AG10803 (cell line): ENCODE measurements at regions not wholly inside any gene's neighbourhood (a gene's known extent, or its start where the extent isn't known, plus 50 kb on each side); places are given as distances from the start of the nearest gene placed in this dataset.

Experiments used
- DNase-seq: peaks from one replicate; pipeline ENCODE4 v3.0.0; 2010; ENCODE audit warnings: low read depth
- H3K4me3 ChIP-seq: 2 replicates; pipeline ENCODE4 v1.5.1; 2011; ENCODE audit warnings: mild to moderate bottlenecking, low read length, control low read depth
- CTCF ChIP-seq: conservative IDR thresholded peaks from 2 replicates; pipeline ENCODE4 v1.5.1; 2011; ENCODE audit warnings: mild to moderate bottlenecking, low read length, control low read depth, inconsistent platforms

- TF ChIP-seq CTCF, result no peak
- H3K4me3 ChIP-seq, result no peak overlapping the region
- no peak for DNase-seq
These were observed 65.3 kb upstream of the PTGDR start for GRCh38 chr14:52202151-52202550.

- no peak for DNase-seq
- H3K4me3 ChIP-seq, result no peak overlapping the region
- no peak for TF ChIP-seq CTCF
These were observed 77.1 kb upstream of the PTGDR start for GRCh38 chr14:52190337-52190931.

- no peak for DNase-seq
- no peak overlapping the region for H3K4me3 ChIP-seq
- no peak for TF ChIP-seq CTCF
These were observed 78.2 kb upstream of the PTGDR start for GRCh38 chr14:52189325-52189724.

- no peak for DNase-seq
- no peak overlapping the region for H3K4me3 ChIP-seq
- no peak for TF ChIP-seq CTCF
These were observed 79.1 kb upstream of the PTGDR start for GRCh38 chr14:52188381-52188780.

GRCh38 chr14:52185178-52185577 is 82.3 kb upstream of the PTGDR start:
- H3K4me3 ChIP-seq, result no peak overlapping the region
- no peak for DNase-seq
- TF ChIP-seq CTCF, result no peak

GRCh38 chr14:52182853-52183252 is 84.6 kb upstream of the PTGDR start:
- H3K4me3 ChIP-seq, result no peak overlapping the region
- DNase-seq, result no peak
- no peak for TF ChIP-seq CTCF

GRCh38 chr14:52179141-52179790 is 88.2 kb upstream of the PTGDR start:
- no peak for DNase-seq
- TF ChIP-seq CTCF, result no peak
- no peak overlapping the region for H3K4me3 ChIP-seq
